Fibroblast of lung (primary cell): ENCODE measurements at regions not wholly inside any gene's neighbourhood (a gene's known extent, or its start where the extent isn't known, plus 50 kb on each side); places are given as distances from the start of the nearest gene placed in this dataset.
"Not testable (repeated sequence)": the region's sequence is repeated elsewhere in the genome, so short reads cannot be mapped to it uniquely, and the experiment has no call there.

Experiments
- DNase-seq, 2 donors: peaks; one replicate each; pipeline versions ENCODE4 v3.0.0 to v3.0.0-alpha.2; 2010; ENCODE audit warnings: low read depth in 2 of 2
- H2AFZ ChIP-seq: 2 replicates; pipeline ENCODE4 v1.5.1; 2012; ENCODE audit warnings: low read length, control low read depth, inconsistent platforms
- H3K27ac ChIP-seq: 2 replicates; pipeline ENCODE4 v1.5.1; 2011; ENCODE audit warnings: low read length, control low read depth; ENCODE audit not compliant: insufficient read depth
- H3K27me3 ChIP-seq: 2 replicates; pipeline ENCODE4 v1.5.1; 2011; ENCODE audit warnings: mild to moderate bottlenecking, low read length; ENCODE audit not compliant: control insufficient read depth, insufficient read depth
- H3K36me3 ChIP-seq: 2 replicates; pipeline ENCODE4 v1.5.1; 2011; ENCODE audit warnings: low read length; ENCODE audit not compliant: control insufficient read depth, insufficient read depth
- H3K4me1 ChIP-seq: 2 replicates; pipeline ENCODE4 v1.5.1; 2011; ENCODE audit warnings: low read length; ENCODE audit not compliant: control insufficient read depth, insufficient read depth; ENCODE audit errors: extremely low read depth
- H3K4me2 ChIP-seq: 2 replicates; pipeline ENCODE4 v1.5.1; 2011; ENCODE audit warnings: low read length, control low read depth; ENCODE audit not compliant: insufficient read depth; ENCODE audit errors: extremely low read depth
- H3K4me3 ChIP-seq, 4 experiments: fragments of 200-600 bp in 1 of 4; sonication (generic) in 1 of 4; replicated peaks in 1 of 4; 2 replicates each; pipeline ENCODE4 v1.5.1; 2011 to 2016; ENCODE audit warnings: low read length in 4 of 4, low read depth in 3 of 4, mild to moderate bottlenecking in 3 of 4, control low read depth in 2 of 4, inconsistent platforms in 1 of 4, mixed read lengths in 1 of 4; ENCODE audit not compliant: insufficient read depth in 1 of 4; ENCODE audit errors: control extremely low read depth in 1 of 4
- H3K79me2 ChIP-seq: 2 replicates; pipeline ENCODE4 v1.5.1; 2012; ENCODE audit warnings: mild to moderate bottlenecking, low read length, inconsistent platforms; ENCODE audit not compliant: control insufficient read depth, insufficient read depth
- H3K9ac ChIP-seq: 2 replicates; pipeline ENCODE4 v1.5.1; 2011; ENCODE audit warnings: mild to moderate bottlenecking, low read length, control low read depth; ENCODE audit not compliant: insufficient read depth
- H3K9me3 ChIP-seq: 2 replicates; pipeline ENCODE4 v1.5.1; 2012; ENCODE audit warnings: low read depth, low read length; ENCODE audit not compliant: control insufficient read depth, insufficient read depth
- H4K20me1 ChIP-seq: 2 replicates; pipeline ENCODE4 v1.5.1; 2011; ENCODE audit warnings: low read length; ENCODE audit not compliant: control insufficient read depth, insufficient read depth; ENCODE audit errors: extremely low read depth
- EZH2 ChIP-seq: IDR thresholded peaks from 2 replicates; pipeline ENCODE4 v1.5.1; 2012; ENCODE audit warnings: low read length, control low read depth, mild to moderate bottlenecking; ENCODE audit errors: missing control alignments
- TF ChIP-seq, protein P1 (sequence below), 2 donors: IDR thresholded peaks in 1 of 2; conservative IDR thresholded peaks in 1 of 2; 1 replicate in 1 of 2; 2 replicates in 1 of 2; pipeline ENCODE4 v1.5.1; 2011 to 2012; ENCODE audit warnings: low read length in 2 of 2, control low read depth in 1 of 2, inconsistent platforms in 1 of 2, low read depth in 1 of 2, mild to moderate bottlenecking in 1 of 2

DNA sequence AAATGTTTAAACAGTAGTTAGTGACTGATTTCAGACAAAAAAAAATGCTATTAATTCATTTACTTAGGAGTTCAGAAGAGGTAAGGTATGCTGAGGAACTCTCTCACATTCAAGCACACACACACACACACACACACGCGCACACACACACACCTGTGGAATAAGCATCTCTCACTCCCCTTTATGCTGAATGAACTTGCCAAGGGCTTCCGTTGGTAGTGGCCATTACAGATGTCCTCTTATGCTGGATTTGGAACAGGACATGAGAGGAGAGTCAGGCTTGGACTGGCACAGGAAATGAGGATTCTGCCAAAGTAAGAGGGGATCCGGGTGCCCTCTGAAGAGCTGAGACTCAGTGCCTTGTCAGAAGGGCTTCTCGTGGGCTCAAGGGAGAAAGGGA, 463.4 kb upstream of the MIR17HG start:
- no peak overlapping the region for H2AFZ ChIP-seq

DNA sequence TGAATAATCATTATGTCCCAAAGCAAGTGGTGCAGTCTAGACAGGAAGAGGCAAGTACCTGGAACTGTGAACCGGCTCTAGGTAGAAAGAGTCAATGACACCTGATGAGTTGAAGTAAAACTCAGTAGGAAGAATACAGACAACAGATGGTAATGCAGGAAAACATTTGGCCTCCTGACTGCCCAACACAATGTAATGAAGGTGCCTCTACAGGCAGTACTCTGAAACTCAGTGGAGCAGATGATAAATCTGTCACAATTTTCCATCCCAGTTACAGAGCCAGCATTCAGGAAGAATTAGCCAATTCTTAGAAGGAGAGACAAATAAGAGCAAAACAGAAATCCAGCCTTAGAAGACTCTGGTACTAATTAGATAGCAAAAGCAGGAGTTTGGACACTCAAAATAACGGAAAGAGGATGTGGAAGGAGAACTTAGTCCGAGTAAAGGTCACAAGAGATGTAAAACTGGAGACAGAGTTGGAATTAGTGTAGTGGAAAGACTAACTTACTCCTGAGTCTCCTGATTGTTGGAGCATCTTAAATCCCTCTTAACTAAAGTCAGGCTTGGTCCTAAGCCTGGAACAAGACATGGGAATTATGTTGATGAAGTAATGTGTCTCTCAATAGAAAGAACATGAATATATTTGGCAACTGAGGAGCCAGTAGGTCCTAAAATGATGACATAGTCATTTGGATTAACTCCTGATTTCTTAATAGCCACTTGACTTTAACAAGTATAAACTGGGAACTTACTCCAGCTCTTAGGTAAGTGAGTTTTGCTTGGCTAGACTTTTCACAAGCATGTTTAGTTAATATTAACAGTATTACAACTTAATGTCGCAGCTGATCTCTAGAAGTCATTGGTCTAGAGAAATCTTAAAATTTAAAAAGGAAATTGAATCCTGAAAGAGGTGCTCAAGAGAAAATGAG, 457.3 kb upstream of the MIR17HG start:
- H2AFZ ChIP-seq, result no peak overlapping the region
- H3K4me3 ChIP-seq, result no peak overlapping the region
- TF ChIP-seq EZH2, result no peak
- TF ChIP-seq, protein P1, sequence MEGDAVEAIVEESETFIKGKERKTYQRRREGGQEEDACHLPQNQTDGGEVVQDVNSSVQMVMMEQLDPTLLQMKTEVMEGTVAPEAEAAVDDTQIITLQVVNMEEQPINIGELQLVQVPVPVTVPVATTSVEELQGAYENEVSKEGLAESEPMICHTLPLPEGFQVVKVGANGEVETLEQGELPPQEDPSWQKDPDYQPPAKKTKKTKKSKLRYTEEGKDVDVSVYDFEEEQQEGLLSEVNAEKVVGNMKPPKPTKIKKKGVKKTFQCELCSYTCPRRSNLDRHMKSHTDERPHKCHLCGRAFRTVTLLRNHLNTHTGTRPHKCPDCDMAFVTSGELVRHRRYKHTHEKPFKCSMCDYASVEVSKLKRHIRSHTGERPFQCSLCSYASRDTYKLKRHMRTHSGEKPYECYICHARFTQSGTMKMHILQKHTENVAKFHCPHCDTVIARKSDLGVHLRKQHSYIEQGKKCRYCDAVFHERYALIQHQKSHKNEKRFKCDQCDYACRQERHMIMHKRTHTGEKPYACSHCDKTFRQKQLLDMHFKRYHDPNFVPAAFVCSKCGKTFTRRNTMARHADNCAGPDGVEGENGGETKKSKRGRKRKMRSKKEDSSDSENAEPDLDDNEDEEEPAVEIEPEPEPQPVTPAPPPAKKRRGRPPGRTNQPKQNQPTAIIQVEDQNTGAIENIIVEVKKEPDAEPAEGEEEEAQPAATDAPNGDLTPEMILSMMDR (conservative IDR thresholded peaks at IDR 0.05 in 1 of 2, IDR thresholded peaks at IDR 0.05 in 1 of 2; ENCODE audit: low read depth in 1 of 2, low read length in 2 of 2), result no peak
- H3K4me1 ChIP-seq, result no peaks in the 10 kb centered on the region
- no peaks in the 10 kb centered on the region for H4K20me1 ChIP-seq
- H3K79me2 ChIP-seq, result no peaks in the 10 kb centered on the region
- H3K27ac ChIP-seq, result no peak overlapping the region
- DNase-seq, result no peak
- H3K36me3 ChIP-seq, result no peaks in the 10 kb centered on the region
- H3K9me3 ChIP-seq, result no peaks in the 10 kb centered on the region
- no peaks in the 10 kb centered on the region for H3K27me3 ChIP-seq
- H3K9ac ChIP-seq, result no peak overlapping the region
- no peak overlapping the region for H3K4me2 ChIP-seq

More for the DNA sequence above, 463.4 kb upstream of the MIR17HG start:
- Histone ChIP-seq H3K4me2 (no peak overlapping the region), H3K4me1 (no peaks in the 10 kb centered on the region), H4K20me1 (no peaks in the 10 kb centered on the region), H3K79me2 (no peaks in the 10 kb centered on the region), H3K36me3 (no peaks in the 10 kb centered on the region), H3K27ac (no peak overlapping the region), H3K9ac (no peak overlapping the region), H3K9me3 (no peaks in the 10 kb centered on the region), H3K4me3 (no peak overlapping the region), H3K27me3 (no peaks in the 10 kb centered on the region)
- no peak for DNase-seq
- TF ChIP-seq, protein P1 (conservative IDR thresholded peaks at IDR 0.05 in 1 of 2, IDR thresholded peaks at IDR 0.05 in 1 of 2; ENCODE audit: low read depth in 1 of 2, low read length in 2 of 2), result no peak
- no peak for TF ChIP-seq EZH2

DNA sequence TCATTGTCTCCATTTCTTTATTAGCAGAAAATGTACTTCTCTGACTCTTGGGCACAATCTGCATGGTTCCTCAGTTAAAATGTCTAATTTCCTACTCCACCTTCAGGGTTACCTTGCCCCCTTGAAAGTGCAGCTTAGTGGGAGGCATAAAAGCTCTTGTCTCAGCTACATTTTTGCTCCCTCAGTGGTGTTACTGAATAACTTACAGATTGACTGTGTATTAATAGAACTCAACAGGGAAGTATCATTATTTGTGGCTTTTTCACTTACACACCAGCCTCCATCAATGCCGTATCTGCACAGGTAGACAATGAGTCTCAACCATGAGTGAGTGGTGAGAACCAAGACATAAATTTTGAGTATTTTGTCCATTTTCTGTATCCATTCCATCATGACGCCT, 456.2 kb upstream of the MIR17HG start:
- H3K79me2 ChIP-seq, result no peaks in the 10 kb centered on the region
- DNase-seq, result no peak

DNA sequence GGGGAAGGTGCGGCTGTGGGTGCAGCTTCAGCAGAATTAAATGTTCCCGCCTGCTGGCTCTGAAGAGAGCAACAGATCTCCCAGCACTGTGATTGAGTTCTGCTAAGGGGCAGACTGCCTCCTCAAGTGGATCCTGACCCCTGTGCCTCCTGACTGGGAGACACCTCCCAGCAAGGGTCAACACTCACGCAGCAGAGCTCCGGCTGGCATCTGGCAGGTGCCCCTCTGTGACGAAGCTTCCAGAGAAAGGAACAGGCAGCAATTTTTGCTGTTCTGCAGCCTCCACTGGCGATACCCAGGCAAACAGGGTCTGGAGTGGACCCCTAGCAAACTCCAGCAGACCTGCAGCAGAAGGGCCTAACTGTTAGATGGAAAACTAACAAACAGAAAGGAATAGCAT, 454.3 kb upstream of the MIR17HG start:
- H3K79me2 ChIP-seq, H3K4me1 ChIP-seq, H3K4me2 ChIP-seq, H3K9ac ChIP-seq, DNase-seq, H3K27me3 ChIP-seq, H3K9me3 ChIP-seq, H2AFZ ChIP-seq, H3K4me3 ChIP-seq, H3K27ac ChIP-seq, H3K36me3 ChIP-seq, H4K20me1 ChIP-seq: not testable (repeated sequence)

More for the DNA sequence above, 456.2 kb upstream of the MIR17HG start:
- Histone ChIP-seq H3K36me3 (no peaks in the 10 kb centered on the region), H3K27me3 (no peaks in the 10 kb centered on the region), H2AFZ (no peak overlapping the region), H3K9me3 (no peaks in the 10 kb centered on the region), H3K4me1 (no peaks in the 10 kb centered on the region), H3K27ac (no peak overlapping the region), H3K4me3 (no peak overlapping the region), H3K9ac (no peak overlapping the region), H3K4me2 (no peak overlapping the region), H4K20me1 (no peaks in the 10 kb centered on the region)
- TF ChIP-seq, protein P1 (conservative IDR thresholded peaks at IDR 0.05 in 1 of 2, IDR thresholded peaks at IDR 0.05 in 1 of 2; ENCODE audit: low read depth in 1 of 2, low read length in 2 of 2), result no peak
- TF ChIP-seq EZH2, result no peak
